HCT116 (cell line): ENCODE measurements at regions not wholly inside any gene's neighbourhood (a gene's known extent, or its start where the extent isn't known, plus 50 kb on each side); places are given as distances from the start of the nearest gene placed in this dataset.

Source experiments
- ATAC-seq: fragments of 200-7000 bp; cut with Tn5 transposase; 2 replicates; pipeline ENCODE4 v1.9.1; 2020; ENCODE audit warnings: mild to moderate bottlenecking, moderate library complexity
- BruUV-seq: library from RNA; stranded (reverse); fragments of 400-500 nt; replicated peaks from 2 replicates; lab custom pipeline; 2021; lab: Mats Ljungman, UMichigan
- CTCF ChIA-PET: fragments of 300-600 bp; sonication (Branson Sonifier 250); formaldehyde crosslinking; loops from one replicate; lab custom pipeline; 2021; ENCODE audit warnings: antibody characterized with exemption; lab: Charles Lee
- POLR2A ChIA-PET: fragments of 300-600, 350-600 bp; sonication (Branson Sonifier 250); formaldehyde crosslinking; loops from one replicate; lab custom pipeline; 2021; ENCODE audit warnings: antibody characterized with exemption; lab: Charles Lee
- RAD21 ChIA-PET, 2 experiments: fragments of 300-600 bp; sonication (Branson Sonifier 250); formaldehyde crosslinking; loops; one replicate each; lab custom pipeline; 2023; ENCODE audit warnings: low total read pairs in 2 of 2; ENCODE audit not compliant: uncharacterized antibody in 2 of 2, unreplicated experiment in 2 of 2, low non-redundant PET in 1 of 2; lab: Charles Lee
- DNase-seq: peaks from one replicate; pipeline ENCODE4 v3.0.0-alpha.2; 2010; ENCODE audit warnings: low read depth, low spot score
- H2AFZ ChIP-seq: fragments of 200-600 bp; shearing (Covaris generic), sonication (generic); 2 replicates; pipeline ENCODE4 v1.6.1; 2017; ENCODE audit warnings: low read depth, mixed run types, mixed read lengths, antibody characterized with exemption, low read length; ENCODE audit not compliant: poor library complexity, severe bottlenecking
- H3K27ac ChIP-seq: 2 replicates; pipeline ENCODE4 v1.5.1; 2012; ENCODE audit warnings: low read depth, low read length
- H3K27me3 ChIP-seq: fragments of 200-600 bp; sonication (generic); 2 replicates; pipeline ENCODE4 v1.6.1; 2016; ENCODE audit warnings: mixed run types, low read length, mixed read lengths; ENCODE audit not compliant: insufficient read depth
- H3K36me3 ChIP-seq, 2 experiments: fragments of 200-500 bp in 1 of 2; fragments of 200-600 bp in 1 of 2; sonication (Bioruptor generic) in 1 of 2; sonication (generic) in 1 of 2; 2 replicates each; pipeline versions ENCODE4 v1.5.1 to v1.6.1; 2014 to 2016; ENCODE audit warnings: low read length in 2 of 2, inconsistent platforms in 1 of 2, mixed read lengths in 1 of 2, mixed run types in 1 of 2; ENCODE audit not compliant: insufficient read depth in 2 of 2, control insufficient read depth in 1 of 2
- H3K4me1 ChIP-seq, 2 experiments: fragments of 200-600 bp in 1 of 2; sonication (generic) in 1 of 2; 2 replicates each; pipeline versions ENCODE4 v1.5.1 to v1.6.1; 2012 to 2017; ENCODE audit warnings: low read length in 2 of 2, inconsistent platforms in 1 of 2, mild to moderate bottlenecking in 1 of 2, mixed read lengths in 1 of 2, mixed run types in 1 of 2, moderate library complexity in 1 of 2; ENCODE audit not compliant: insufficient read depth in 2 of 2, control insufficient read depth in 1 of 2
- H3K4me2 ChIP-seq: fragments of 200-600 bp; sonication (generic); 2 replicates; pipeline ENCODE4 v1.6.1; 2017; ENCODE audit warnings: mixed run types, low read length, mixed read lengths
- H3K4me3 ChIP-seq, 2 experiments: fragments of 200-600 bp in 1 of 2; sonication (generic) in 1 of 2; replicated peaks in 1 of 2; 2 replicates each; pipeline ENCODE4 v1.5.1; 2011 to 2016; ENCODE audit warnings: low read length in 2 of 2, control low read depth in 1 of 2, low read depth in 1 of 2, mild to moderate bottlenecking in 1 of 2, mixed read lengths in 1 of 2, mixed run types in 1 of 2
- H3K79me2 ChIP-seq: fragments of 200-600 bp; sonication (generic); 2 replicates; pipeline ENCODE4 v1.6.1; 2017; ENCODE audit warnings: mild to moderate bottlenecking, mixed run types, low read length, moderate library complexity, mixed read lengths; ENCODE audit not compliant: insufficient read depth
- H3K9ac ChIP-seq: fragments of 200-600 bp; sonication (generic); 2 replicates; pipeline ENCODE4 v1.6.1; 2016; ENCODE audit warnings: low read length, mixed read lengths
- H3K9me2 ChIP-seq: fragments of 200-600 bp; sonication (generic), shearing (Covaris generic); 2 replicates; pipeline ENCODE4 v1.6.1; 2017; ENCODE audit warnings: mixed run types, mild to moderate bottlenecking, moderate library complexity; ENCODE audit not compliant: insufficient read depth
- H3K9me3 ChIP-seq, 2 experiments: fragments of 200-500 bp in 1 of 2; fragments of 200-600 bp in 1 of 2; sonication (Bioruptor generic) in 1 of 2; sonication (generic) in 1 of 2; 2 replicates each; pipeline ENCODE4 v1.6.1; 2014 to 2017; ENCODE audit warnings: low read length in 2 of 2, mixed read lengths in 2 of 2, inconsistent platforms in 1 of 2, low read depth in 1 of 2, mild to moderate bottlenecking in 1 of 2, mixed run types in 1 of 2, moderate library complexity in 1 of 2; ENCODE audit not compliant: control insufficient read depth in 1 of 2, insufficient read depth in 1 of 2
- H4K20me1 ChIP-seq: fragments of 200-600 bp; sonication (generic), shearing (Covaris generic); 2 replicates; pipeline ENCODE4 v1.6.1; 2017; ENCODE audit warnings: mixed run types, mild to moderate bottlenecking, moderate library complexity; ENCODE audit not compliant: insufficient read depth
- ATF3 ChIP-seq: IDR thresholded peaks from 2 replicates; pipeline ENCODE4 v1.6.1; 2012
- CBX3 ChIP-seq: IDR thresholded peaks from 2 replicates; pipeline ENCODE4 v1.6.1; 2012; ENCODE audit warnings: low read depth
- CTCF ChIP-seq, 3 experiments: fragments of 200-600 bp in 1 of 3; sonication (generic) in 1 of 3; IDR thresholded peaks in 2 of 3; conservative IDR thresholded peaks in 1 of 3; 2 replicates each; pipeline ENCODE4 v1.5.1; 2012 to 2017; ENCODE audit warnings: low read depth in 2 of 3, low read length in 2 of 3, antibody characterized with exemption in 1 of 3, borderline replicate concordance in 1 of 3, control low read depth in 1 of 3, mild to moderate bottlenecking in 1 of 3, mixed read lengths in 1 of 3, mixed run types in 1 of 3, moderate library complexity in 1 of 3; ENCODE audit not compliant: insufficient read depth in 1 of 3
- EGR1 ChIP-seq: IDR thresholded peaks from 2 replicates; pipeline ENCODE4 v1.6.1; 2012; ENCODE audit warnings: low read depth
- EZH2 ChIP-seq: fragments of 200-600 bp; sonication (generic); IDR thresholded peaks from 2 replicates; pipeline ENCODE4 v1.6.1; 2017; ENCODE audit warnings: antibody characterized with exemption, mixed run types
- EZH2phosphoT487 ChIP-seq: fragments of 200-600 bp; IDR thresholded peaks from 2 replicates; pipeline ENCODE4 v1.6.1; 2018; ENCODE audit warnings: antibody characterized with exemption, borderline replicate concordance
- FOSL1 ChIP-seq: IDR thresholded peaks from 2 replicates; pipeline ENCODE4 v1.6.1; 2012; ENCODE audit warnings: low read depth
- JUND ChIP-seq: IDR thresholded peaks from 2 replicates; pipeline ENCODE4 v1.6.1; 2012
- MAX ChIP-seq: IDR thresholded peaks from 2 replicates; pipeline ENCODE4 v1.6.1; 2012
- POLR2A ChIP-seq: IDR thresholded peaks from 2 replicates; pipeline ENCODE4 v1.7.0; 2011; ENCODE audit warnings: borderline replicate concordance; ENCODE audit not compliant: insufficient read depth, insufficient read length; ENCODE audit errors: extremely low read depth
- POLR2AphosphoS5 ChIP-seq: IDR thresholded peaks from 2 replicates; pipeline ENCODE4 v1.6.1; 2011; ENCODE audit warnings: mild to moderate bottlenecking, low read depth, low read length, moderate library complexity
- RAD21 ChIP-seq: IDR thresholded peaks from 2 replicates; pipeline ENCODE4 v1.6.1; 2012; ENCODE audit warnings: low read depth, mild to moderate bottlenecking
- SP1 ChIP-seq: IDR thresholded peaks from 2 replicates; pipeline ENCODE4 v1.6.1; 2012; ENCODE audit warnings: low read depth
- TCF7L2 ChIP-seq: IDR thresholded peaks from 2 replicates; pipeline ENCODE4 v1.7.0; 2011; ENCODE audit warnings: borderline replicate concordance, inconsistent platforms; ENCODE audit not compliant: insufficient read depth, insufficient read length; ENCODE audit errors: extremely low read depth
- ZBTB33 ChIP-seq: IDR thresholded peaks from 2 replicates; pipeline ENCODE4 v1.6.1; 2011; ENCODE audit warnings: mild to moderate bottlenecking, low read length, moderate library complexity; ENCODE audit not compliant: insufficient replicate concordance; ENCODE audit errors: extremely low read depth
- ZFX ChIP-seq: fragments of 450-650 bp; IDR thresholded peaks from 2 replicates; pipeline ENCODE4 v1.6.1; 2017
- intact Hi-C: fragments of 100-400 bp; cut with micrococcal nuclease; formaldehyde crosslinking; loops from 2 replicates; pipeline ENCODE4 v1.10.0; 2022

GRCh38 chr9:33742051-33742450 is 53.3 kb upstream of the PRSS3 start (continued):
- TF ChIP-seq ZFX (no peak), POLR2AphosphoS5 (no peak), EZH2phosphoT487 (no peak), POLR2A (no peak), FOSL1 (no peak), JUND (no peak), CTCF (IDR thresholded peaks at IDR 0.05 in 2 of 3, conservative IDR thresholded peaks at IDR 0.05 in 1 of 3; ENCODE audit: borderline replicate concordance in 1 of 3, insufficient read depth in 1 of 3, low read depth in 2 of 3, low read length in 2 of 3) (no peak)
- TF ChIP-seq, all 23 proteins: peak for 0

GRCh38 chr9:33742519-33742918 is 52.8 kb upstream of the PRSS3 start:
- ChIA-PET RAD21 (no interaction called here), CTCF (no interaction called here), POLR2A (no interaction called here)
- H3K27ac ChIP-seq: no peak overlapping the region
- H3K27me3 ChIP-seq: no peaks in the 10 kb centered on the region
- peak; percentile 71 for DNase-seq
- no peak overlapping the region for H3K9ac ChIP-seq
- no peak overlapping the region for H2AFZ ChIP-seq
- no peaks in the 10 kb centered on the region for H3K79me2 ChIP-seq
- no peaks in the 10 kb centered on the region for H3K36me3 ChIP-seq
- no TSS peak for BruUV-seq
- H3K4me2 ChIP-seq: no peak overlapping the region
- no peaks in the 10 kb centered on the region for H4K20me1 ChIP-seq
- peak; percentile 82 for ATAC-seq
- no peaks in the 10 kb centered on the region for H3K9me2 ChIP-seq
- peaks cover 0 to 4% of the 10 kb centered on the region in 2 experiments; a peak in 1 of 4 replicates for H3K4me1 ChIP-seq
- no peaks in the 10 kb centered on the region for H3K9me3 ChIP-seq
- intact Hi-C loops: loop anchor here (2.0 kb wide), 1 partner anchor 280 kb away; no protein-coding TSS in a partner anchor
- H3K4me3 ChIP-seq: no peak overlapping the region
- TF ChIP-seq RAD21 (peak; percentile 74), CTCF (IDR thresholded peaks at IDR 0.05 in 2 of 3, conservative IDR thresholded peaks at IDR 0.05 in 1 of 3; ENCODE audit: borderline replicate concordance in 1 of 3, insufficient read depth in 1 of 3, low read depth in 2 of 3, low read length in 2 of 3) (peak; percentile 54 to 96 (median 65)), TCF7L2 (no peak), ZBTB33 (no peak), CBX3 (peak; percentile 75; the same call in 1 of the 2 replicates), MAX (no peak), ATF3 (no peak), EGR1 (no peak), SP1 (0 out of 2 replicates have a peak, but pooled peaks have one; percentile 12), EZH2 (no peak)
